ENCODE measurements at regions not wholly inside any gene's neighbourhood (a gene's known extent, or its start where the extent isn't known, plus 50 kb on each side); places are given as distances from the start of the nearest gene placed in this dataset.
"Not testable (repeated sequence)": the region's sequence is repeated elsewhere in the genome, so short reads cannot be mapped to it uniquely, and the experiment has no call there.

- no peak for DNase-seq
These were observed 55.9 kb upstream of the ATP5PO start for GRCh38 chr21:33971492-33972013.

- DNase-seq = no peak
These were observed 54.0 kb upstream of the ATP5PO start for GRCh38 chr21:33969581-33969980.

GRCh38 chr21:33968995-33969348 lies 53.4 kb upstream of the ATP5PO start:
- DNase-seq = no peak

- peak; percentile 26 for DNase-seq
These were observed 52.7 kb upstream of the ATP5PO start for GRCh38 chr21:33968080-33968994.

- DNase-seq = no peak
These were observed 51.5 kb upstream of the ATP5PO start for GRCh38 chr21:33967086-33967571.

- DNase-seq = no peak
These were observed 50.8 kb upstream of the ATP5PO start for GRCh38 chr21:33966324-33966949.

GRCh38 chr21:33965662-33966061 lies 50.1 kb upstream of the ATP5PO start:
- DNase-seq = not testable (repeated sequence)
